DMS153 (cell line): ENCODE measurements at regions not wholly inside any gene's neighbourhood (a gene's known extent, or its start where the extent isn't known, plus 50 kb on each side); places are given as distances from the start of the nearest gene placed in this dataset.
A peak's percentile ranks its signal among the peaks of the same experiment; 100 is the strongest.

Experiments used
- DNase-seq: peaks from one replicate; lab custom pipeline; 2025; lab: John Stamatoyannopoulos, UW

DNA sequence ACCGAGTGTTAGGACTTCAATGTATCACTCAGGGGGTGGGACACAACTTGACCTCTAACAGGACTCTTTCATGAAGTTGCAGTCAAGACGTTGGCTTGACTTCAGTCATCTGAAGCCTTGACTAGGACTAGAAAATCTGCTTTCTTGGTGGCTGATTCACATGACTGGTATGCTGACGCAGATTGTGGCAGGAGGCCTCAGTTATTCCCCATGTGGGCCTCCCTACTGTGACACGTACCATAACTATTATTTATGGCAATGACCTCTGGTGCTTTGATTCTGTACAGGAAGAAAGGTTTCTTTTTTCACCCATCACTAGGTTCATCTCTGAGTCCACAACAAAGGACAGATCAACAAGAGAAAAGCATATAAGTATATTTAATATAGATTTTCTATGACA, 270.4 kb downstream of the NEDD1 start:
- no peak for DNase-seq

DNA sequence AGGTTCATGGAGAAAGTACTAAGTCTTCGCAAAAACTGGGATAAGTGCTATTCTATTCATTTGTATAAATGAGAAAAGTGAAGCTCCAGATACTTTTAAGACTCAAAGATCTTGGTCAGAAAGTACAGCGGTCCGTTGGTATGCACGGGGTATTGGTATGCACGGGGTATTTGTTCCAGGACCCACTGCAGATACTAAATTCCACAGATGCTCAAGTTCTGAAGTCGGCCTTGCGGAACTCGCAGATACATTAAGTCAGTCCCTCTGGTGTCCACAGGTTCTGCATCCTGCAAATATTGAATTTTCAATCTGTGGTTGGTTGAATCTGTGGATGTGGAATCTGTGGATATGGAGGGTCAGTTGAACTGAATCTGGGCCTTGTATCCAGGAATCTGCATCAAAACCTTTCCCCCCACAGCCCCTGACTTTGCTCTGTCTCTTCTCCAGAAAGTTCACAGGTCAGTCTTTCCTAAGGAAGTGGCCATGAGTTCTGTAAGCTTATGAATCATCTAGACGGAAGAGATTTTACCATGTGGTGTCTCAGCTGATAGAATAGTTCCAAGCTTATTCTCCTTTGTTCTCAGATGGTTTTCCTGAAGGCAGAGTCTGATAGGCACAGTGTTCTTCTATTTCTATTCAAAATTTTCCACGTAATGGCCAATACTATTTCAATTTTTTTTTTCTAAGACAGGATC, 274.7 kb downstream of the NEDD1 start:
- no peak for DNase-seq

DNA sequence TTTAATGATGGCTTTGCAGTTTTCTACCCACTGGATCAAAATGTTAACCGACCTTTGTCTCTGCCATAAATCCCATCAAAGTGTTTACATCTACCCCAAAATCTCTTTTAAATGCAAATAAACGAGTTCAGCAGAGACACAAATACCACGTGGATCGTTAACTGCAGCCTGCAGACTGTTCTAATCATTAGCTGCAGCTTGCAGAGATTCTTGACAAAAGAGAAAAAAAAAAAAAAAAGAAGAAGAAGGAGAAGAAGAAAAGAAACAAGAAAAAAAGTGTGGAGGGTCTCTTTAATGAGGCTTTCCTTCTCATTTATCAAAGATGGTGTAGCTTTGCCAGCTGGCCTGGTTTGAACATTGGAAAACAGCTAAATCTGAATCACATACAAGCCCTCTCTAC, 275.7 kb downstream of the NEDD1 start:
- DNase-seq: no peak

DNA sequence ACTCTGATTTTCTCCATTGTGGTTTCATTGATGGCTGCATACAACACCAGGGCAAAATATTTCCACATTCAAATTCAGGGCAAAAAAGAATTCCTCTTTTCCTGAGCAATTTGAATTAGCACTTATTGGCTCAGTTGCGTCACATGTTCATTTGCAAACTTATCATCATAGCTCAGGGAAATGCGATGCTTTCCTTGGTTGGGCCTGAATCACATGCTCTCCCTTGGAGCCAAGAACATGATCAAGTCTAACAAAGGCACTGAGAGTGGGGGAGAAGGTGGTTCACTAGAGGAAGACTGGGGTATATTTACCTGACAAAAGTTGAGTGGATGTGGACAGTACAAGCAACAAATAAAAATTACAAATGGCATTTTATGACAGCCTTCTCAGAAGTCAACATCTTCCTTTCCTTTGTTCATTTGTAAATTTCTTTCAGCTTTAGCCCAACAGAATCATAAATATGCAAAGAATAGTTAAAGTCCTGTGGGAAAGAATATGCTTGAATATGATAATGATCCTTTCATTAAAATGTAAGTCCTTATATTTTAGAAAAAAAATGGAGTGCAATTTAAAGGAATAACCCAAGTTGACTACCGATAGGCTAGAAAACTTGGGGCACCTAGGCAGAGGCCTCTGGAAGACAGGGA, 277.2 kb downstream of the NEDD1 start:
- DNase-seq: no peak

DNA sequence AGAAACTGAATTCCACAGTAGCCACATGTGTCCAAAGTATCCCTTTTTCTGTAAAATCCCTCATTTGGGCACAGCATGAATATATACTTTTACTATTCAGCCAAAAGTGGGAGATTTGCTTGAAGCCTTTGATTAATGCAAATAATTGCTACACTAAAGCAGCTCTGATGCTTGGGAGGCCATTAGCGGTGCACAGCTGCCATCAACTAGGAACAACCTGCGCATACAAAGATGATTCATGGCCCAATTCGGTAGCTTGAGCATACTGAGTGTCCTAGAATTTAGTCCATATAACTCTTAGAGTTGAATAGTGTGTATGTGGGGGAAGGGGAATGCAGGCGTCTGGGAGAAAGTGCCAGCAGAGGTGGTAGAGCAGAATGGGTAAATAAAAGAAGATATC, 277.0 kb upstream of the RMST start:
- no peak for DNase-seq

DNA sequence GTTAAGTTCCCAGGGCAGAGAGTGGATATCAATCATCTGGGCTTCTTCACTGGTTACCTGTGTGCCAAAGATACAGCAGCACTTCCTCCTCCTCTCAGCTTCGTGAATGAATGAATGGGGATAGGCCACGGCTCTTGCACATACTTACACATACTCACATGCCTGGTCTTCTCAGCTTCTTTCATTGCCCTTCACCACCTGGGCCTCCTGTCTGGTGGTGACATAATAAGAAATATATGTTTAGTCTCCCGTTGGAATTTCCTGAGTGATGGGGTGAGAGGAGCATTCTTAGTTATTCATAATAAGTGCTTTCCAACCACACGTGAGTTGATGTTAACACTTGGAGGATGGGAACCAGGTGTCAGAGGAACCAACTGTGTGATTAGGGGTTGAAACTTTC, 268.1 kb upstream of the RMST start:
- no peak for DNase-seq

DNA sequence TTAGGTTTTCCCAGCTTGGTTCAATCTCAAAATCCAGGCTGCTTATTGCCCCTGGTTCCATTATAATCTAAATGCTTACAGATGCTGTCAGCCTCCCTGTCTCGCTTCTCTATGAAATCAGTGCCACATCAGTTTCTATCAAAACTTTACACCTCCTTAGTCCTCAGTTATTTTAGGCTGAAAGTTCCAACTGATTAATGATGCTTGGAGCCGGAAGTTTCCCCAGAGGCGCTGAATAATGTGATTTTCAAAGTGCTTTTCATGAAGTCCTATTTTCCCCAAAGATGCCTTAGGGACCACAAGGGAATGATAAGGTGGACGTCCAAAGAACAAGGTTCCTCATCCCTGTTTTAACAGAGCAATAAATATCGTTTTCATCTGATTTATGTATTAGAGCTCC, 262.4 kb upstream of the RMST start:
- no peak for DNase-seq

DNA sequence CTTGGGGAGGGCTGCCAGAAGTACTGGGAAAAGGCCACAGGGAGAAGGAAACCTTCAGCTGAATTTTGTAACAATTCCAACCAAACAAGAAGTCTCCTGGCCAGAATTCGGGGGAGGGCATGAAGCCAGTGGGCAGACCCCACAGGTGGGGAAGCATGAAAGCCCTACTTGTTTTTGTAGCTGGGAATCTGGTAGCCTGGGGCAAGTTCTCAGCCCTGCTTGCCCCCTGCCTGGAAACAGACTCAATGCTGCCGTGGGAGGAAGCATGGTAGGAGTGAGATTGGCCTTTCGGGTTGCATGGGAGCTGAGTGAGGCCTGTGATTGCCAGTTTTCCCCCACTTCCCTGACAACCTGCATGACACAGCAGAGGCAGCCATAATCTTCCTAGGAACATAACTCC, 259.2 kb upstream of the RMST start:
- DNase-seq: no peak

DNA sequence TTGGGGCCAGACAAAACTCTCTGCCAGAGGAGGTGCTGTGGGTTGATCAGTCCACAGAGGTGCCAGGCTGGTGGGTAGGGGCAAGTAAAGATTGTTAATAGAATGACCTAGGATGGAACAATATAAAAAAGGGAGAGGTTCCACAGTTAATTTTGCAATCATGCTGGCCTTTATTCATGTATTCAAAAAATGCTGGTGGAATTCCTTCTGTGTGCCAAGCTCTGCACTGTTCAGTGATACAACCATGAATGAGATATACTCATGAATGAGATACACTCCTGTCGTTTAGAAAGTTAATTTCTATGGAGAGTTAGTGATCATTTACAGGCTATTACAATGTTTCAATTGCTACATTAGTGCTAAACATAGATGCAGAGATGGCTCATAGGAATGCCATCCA, 252.6 kb upstream of the RMST start:
- DNase-seq: no peak

DNA sequence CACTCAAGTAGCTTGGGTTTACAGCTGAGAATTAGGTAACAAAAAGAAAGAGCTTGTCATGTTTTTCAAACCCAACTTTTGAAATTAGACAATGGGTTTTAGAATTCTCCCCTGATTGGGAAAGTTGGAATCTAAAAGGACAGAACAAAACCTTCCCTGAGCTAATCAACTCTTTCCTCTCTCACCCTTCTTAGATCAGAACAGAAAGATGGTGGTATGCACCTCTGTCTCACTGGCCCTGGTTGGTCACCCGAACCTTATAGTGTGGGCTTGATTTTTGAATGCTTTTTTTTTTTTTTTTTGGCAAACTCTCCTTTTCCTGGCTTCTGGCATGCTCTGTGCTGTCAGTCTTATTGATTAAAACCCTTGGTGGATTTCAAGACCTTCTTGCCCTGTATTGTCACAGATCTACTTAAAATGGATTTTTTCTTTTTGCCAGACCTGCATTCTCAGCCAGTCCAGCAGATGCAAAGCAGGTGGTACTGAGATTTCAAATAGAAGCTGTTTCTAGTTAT, 251.1 kb upstream of the RMST start:
- no peak for DNase-seq

DNA sequence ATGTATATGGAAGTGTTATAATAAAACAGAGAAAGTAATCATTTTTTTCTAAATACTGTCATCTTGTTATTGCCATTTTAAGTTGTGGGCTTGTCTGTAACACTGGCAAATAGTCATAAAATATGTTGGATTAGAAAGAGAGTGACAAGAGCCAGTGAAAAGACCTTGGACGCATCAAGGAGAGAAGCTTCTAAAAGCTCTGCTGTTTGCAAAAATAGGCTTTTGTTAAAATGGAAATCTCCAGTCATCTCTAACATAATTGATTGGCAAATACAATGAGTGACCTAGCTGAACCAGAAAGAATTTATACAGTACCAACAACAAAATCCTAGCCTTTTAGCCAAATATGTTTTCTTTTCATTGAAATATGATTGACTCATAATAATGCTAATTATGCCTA, 245.8 kb upstream of the RMST start:
- DNase-seq: no peak

DNA sequence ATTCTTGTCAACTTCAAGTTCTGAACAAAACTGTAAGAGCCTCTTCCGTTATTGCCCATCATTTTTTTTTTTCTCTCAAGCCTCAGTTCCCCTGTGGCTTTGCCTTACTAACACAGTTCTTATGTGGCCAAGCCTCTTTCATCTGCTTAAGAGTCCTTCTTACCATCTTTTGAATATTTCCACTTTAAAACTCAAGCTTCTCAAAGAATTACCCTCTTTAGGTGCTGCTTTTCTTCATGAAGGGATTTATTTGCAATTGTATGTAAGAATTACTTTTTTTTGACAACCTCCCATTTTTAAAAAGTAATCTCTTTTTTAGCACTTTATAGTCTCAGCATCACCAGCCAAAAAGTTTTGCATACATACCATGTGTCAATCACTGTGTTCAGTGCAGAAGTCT, 240.2 kb upstream of the RMST start:
- no peak for DNase-seq

DNA sequence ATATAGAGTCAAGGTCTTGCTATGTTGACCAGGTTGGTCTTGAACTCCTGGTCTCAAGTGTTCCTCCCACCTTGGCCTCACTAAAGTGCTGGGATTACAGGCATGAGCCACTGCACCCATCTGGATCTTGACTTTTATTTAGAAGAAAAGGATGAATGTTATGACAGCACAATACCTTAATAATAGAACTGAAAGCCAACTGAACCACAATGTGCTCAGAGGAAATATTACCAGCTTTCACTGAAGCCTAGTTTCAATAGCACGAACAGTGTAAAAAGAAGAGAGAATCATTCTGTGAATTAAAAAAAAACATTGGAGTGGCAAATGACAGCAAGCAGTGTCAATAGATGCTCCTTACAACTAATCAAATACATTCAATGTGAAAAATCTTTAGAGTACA, 239.2 kb upstream of the RMST start:
- no peak for DNase-seq

DNA sequence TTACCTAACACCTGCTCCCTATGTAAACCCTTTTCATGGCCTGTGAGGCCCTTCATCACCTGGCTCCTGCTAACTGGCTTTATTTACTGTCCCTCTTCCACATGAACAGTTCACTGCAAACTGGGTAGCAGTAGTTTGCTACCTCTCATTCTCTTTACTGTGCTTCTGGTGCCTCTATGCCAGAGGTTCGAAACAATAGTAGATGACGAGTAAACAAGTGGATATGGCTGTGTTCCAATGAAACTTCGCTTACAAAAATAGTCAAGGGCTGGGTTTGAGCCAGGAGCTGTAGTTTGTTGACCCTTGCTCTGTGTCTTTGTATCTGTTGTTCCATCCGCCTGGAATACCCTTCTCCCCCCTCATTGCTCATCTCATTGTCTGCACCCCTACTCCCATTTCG, 233.6 kb upstream of the RMST start:
- DNase-seq: peak; percentile 100

DNA sequence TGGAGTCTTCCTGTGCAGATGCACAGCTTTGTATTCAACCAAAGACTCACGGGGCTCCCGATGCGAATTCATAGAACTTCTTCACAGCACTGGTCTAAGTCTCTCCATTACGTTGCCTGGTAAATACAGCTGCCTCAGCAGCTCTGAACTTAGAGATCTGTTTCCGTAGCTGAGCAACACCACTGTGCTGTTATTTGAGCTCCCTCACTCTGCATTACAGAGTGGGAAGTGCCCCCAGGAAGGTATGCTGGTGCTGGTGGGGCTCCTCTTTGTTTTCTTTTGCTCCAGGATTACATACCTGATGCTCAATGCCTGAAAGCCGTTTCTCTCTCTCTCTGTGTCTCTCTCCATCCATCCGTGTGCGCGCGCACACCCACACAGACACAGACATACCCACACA, 227.5 kb upstream of the RMST start:
- DNase-seq: no peak

DNA sequence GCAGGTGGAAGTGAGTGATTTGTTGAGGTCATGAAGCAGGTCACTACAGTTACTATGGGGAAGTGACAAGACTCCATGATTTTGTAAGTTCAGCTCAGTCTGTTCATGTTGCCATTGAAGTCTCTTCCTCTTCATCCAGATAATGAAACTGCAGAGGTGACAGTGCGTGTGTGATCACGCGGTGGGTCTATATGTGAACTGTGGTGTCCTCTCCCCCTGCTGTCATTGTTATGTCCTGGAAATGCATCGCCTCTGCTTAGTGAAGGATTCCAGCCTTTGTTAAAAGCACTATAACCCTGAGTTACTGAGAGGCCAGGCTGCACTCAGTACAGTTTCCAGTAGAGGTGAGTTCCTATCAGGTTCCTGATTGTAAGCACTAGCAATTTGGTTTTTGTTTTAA, 216.2 kb upstream of the RMST start:
- DNase-seq: peak; percentile 46

DNA sequence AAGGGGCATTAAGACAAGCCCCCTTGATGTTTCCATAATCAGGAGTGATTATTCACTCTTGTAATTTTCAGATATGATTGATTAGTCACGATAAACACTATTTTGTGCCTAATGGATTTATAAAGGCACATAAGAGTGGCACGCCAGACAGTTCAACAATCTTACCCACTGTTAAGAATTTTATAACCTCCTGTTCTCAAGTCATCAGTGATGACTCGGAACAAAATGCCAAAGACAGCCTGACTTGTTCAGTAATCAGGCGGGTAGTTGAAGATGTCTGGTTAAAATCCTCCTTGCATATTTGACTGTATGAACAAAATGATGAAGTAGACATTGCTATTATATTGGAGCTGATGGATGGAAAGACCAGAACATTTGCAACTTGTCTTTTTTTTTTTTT, 212.1 kb upstream of the RMST start:
- DNase-seq: no peak

DNA sequence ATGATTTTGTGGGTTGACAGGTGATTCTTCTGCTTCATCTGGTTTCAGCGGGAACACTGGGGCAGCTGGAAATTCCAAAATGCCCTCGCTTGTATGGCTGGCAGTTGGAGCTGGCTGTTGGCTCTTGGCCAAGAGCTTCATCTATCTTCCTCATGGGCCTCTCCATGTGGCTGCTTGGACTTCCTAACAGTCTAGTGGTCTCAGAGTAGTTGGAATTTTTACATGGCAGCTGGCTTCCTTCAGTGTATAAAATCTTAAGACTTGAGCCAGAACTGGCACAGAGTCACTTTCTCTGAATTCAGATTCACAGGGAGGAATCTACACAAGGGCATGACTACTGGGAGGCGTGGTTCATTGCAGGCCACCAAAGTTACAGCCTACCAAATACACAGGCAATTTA, 204.9 kb upstream of the RMST start:
- no peak for DNase-seq

DNA sequence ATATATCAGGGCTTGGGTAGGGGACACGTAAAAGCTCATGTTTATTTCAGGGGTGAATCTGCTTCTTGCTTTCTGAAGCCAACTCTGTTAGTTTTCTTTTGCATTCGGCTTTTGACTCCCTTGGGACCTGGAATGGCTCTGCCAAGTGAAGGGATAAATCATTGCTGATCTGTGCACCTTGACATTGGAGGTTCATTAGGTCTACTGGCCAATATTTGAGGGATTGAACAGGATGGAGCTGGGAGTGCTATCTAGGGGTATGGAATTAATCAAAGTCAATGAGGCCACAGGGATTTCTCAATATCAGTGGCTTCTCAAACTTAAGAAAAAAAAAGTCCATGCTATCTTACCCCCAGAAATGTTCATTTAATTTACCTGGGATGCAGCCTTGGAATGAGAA, 203.5 kb upstream of the RMST start:
- no peak for DNase-seq

DNA sequence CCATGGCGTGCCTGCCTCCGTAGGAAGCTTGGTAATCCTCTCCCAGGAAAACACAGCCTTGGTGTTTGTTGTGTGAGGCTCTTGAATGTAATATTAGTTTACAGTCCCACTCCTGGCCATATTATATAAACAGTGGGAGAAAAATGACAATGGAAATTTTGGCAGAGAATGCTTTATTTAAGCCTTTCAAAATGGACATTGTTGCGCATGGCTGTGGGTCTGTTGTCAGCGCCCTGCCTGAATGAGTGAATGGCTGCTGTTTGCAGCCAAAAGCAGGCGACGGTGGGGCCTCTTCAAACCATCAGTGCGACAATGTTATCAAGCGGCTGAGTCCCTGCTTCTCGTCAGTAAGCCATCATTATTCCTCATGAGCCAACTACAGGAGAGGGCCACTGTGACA, 201.8 kb upstream of the RMST start:
- DNase-seq: peak; percentile 95

DNA sequence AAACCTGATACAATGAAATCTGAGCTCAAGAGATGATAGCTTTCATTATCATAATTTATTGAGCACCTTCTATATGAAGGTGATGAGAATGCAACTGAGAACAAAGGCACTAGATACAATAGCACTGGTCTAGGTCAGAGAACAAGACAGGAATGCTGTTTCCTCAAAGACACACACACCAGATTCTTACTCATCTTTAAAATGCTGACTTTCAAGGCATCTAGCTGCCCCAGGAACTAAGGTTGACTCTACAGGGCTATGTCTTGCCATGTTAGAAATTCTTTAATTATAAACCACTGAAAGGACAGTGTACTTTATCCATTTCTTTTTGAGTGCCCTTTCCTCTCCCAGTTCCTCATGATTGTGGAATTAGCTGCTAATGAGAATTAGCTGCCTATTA, 195.4 kb upstream of the RMST start:
- no peak for DNase-seq

DNA sequence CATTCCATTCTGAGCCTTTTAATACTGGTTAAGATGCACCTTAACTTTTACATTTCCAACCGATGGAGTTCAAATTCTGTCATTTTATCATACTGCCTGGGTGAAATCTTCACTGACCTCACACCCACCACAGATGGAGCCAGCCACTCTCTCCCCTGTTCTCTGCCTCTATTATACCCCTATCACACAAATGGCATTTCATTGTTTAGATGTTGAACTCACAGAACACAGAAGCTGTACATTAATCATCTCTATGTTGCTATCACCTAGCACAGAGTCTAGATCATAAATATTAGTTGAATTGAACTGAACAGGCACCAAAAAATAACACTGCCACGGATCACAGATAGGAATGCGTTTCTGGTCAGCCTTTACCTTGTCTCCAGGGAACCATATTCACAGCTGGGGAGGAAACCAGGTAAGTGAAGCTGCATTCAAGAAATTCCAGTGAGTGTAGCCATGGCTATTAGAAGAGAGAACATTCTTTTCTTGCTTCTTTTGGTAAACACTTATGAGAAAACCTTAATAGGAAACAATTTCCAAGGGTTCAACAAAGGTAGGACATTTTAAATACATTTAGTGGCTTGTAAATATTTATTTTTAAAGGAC, 194.9 kb upstream of the RMST start:
- no peak for DNase-seq

DNA sequence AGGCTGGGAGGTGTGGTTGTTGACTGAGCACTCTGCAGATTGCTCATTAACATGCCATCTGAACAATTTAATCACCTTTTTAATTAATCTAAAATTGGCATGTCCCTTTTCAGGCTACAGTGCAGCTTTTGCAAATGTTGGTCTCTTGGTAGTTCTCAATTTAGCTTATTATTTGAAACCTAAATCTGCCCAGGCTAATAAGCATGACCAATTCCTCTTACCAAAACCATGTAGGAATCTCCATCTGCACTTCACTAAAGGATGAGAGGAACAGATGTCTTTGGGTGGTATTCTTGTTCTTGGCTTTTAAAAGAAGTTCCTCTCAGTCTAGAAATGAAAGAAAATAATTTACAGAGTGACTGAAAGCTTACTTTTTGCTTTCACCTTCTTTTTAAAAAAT, 190.1 kb upstream of the RMST start:
- no peak for DNase-seq

DNA sequence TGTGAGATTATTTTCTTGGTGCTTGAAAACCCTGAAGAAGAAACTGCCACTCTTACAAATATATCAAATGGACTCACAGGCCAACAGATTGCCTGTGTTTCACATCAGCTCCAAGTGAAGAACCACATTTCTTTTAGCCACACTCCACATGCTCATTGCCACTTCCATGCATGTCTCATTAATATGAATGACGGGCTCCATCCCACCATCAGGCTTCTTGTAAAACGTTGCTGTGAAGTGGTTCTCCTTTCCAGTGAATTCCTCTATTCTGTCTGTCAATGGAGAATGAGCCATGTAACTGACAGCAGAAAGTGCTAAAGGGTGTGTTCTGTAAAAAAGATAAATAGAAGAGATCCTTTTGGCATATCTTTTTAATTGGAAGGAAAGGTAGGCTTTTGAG, 188.2 kb upstream of the RMST start:
- DNase-seq: no peak
